Tongue (tissue), 1 donor: ENCODE measurements at regions not wholly inside any gene's neighbourhood (a gene's known extent, or its start where the extent isn't known, plus 50 kb on each side); places are given as distances from the start of the nearest gene placed in this dataset.
"Not testable (repeated sequence)": the region's sequence is repeated elsewhere in the genome, so short reads cannot be mapped to it uniquely, and the experiment has no call there.

ENCODE experiments used
- DNase-seq: peaks from one replicate; pipeline ENCODE4 v3.0.0-alpha.2; 2015

- DNase-seq: no peak
These were observed 54.4 kb upstream of the JAK1 start for GRCh38 chr1:65020774-65021173.

- DNase-seq: no peak
These were observed 55.4 kb upstream of the JAK1 start for GRCh38 chr1:65021795-65022194.

GRCh38 chr1:65022216-65022615 lies 55.9 kb upstream of the JAK1 start:
- DNase-seq: no peak

GRCh38 chr1:65025794-65026193 lies 59.4 kb upstream of the JAK1 start:
- no peak for DNase-seq

- no peak for DNase-seq
These were observed 59.9 kb upstream of the JAK1 start for GRCh38 chr1:65026235-65026634.

- peak; percentile 26 for DNase-seq
These were observed 61.5 kb upstream of the JAK1 start for GRCh38 chr1:65027666-65028358.

- DNase-seq: not testable (repeated sequence)
These were observed 63.1 kb upstream of the JAK1 start for GRCh38 chr1:65029434-65029833.

- DNase-seq: not testable (repeated sequence)
These were observed 68.5 kb upstream of the JAK1 start for GRCh38 chr1:65034879-65035278.

- DNase-seq: no peak
These were observed 70.3 kb upstream of the JAK1 start for GRCh38 chr1:65036570-65037051.

GRCh38 chr1:65039066-65039465 lies 72.7 kb upstream of the JAK1 start:
- DNase-seq: no peak

- no peak for DNase-seq
These were observed 73.2 kb upstream of the JAK1 start for GRCh38 chr1:65039508-65039907.

GRCh38 chr1:65042467-65042866 lies 76.1 kb upstream of the JAK1 start:
- DNase-seq: no peak

- no peak for DNase-seq
These were observed 78.1 kb upstream of the JAK1 start for GRCh38 chr1:65044411-65044810.

- no peak for DNase-seq
These were observed 78.9 kb upstream of the JAK1 start for GRCh38 chr1:65045022-65045817.

GRCh38 chr1:65048335-65048734 lies 82.0 kb upstream of the JAK1 start:
- DNase-seq: peak; percentile 69

GRCh38 chr1:65049941-65050713 lies 83.8 kb upstream of the JAK1 start:
- no peak for DNase-seq

- no peak for DNase-seq
These were observed 84.4 kb upstream of the JAK1 start for GRCh38 chr1:65050735-65051134.

- no peak for DNase-seq
These were observed 88.1 kb upstream of the JAK1 start for GRCh38 chr1:65054481-65054880.

- DNase-seq: no peak
These were observed 89.4 kb upstream of the JAK1 start for GRCh38 chr1:65055747-65056146.

- no peak for DNase-seq
These were observed 89.9 kb upstream of the JAK1 start for GRCh38 chr1:65056234-65056633.

GRCh38 chr1:65056866-65057265 lies 90.5 kb upstream of the JAK1 start:
- no peak for DNase-seq

- peak; percentile 68 for DNase-seq
These were observed 88.0 kb upstream of the AK4 start for GRCh38 chr1:65059930-65060538.

- no peak for DNase-seq
These were observed 85.7 kb upstream of the AK4 start for GRCh38 chr1:65062339-65062738.
